Fibroblast of lung (primary cell): ENCODE measurements at regions not wholly inside any gene's neighbourhood (a gene's known extent, or its start where the extent isn't known, plus 50 kb on each side); places are given as distances from the start of the nearest gene placed in this dataset.
"Not testable (repeated sequence)": the region's sequence is repeated elsewhere in the genome, so short reads cannot be mapped to it uniquely, and the experiment has no call there.

ENCODE experiments used
- DNase-seq, 2 donors: peaks; one replicate each; pipeline versions ENCODE4 v3.0.0 to v3.0.0-alpha.2; 2010; ENCODE audit warnings: low read depth in 2 of 2
- H2AFZ ChIP-seq: 2 replicates; pipeline ENCODE4 v1.5.1; 2012; ENCODE audit warnings: low read length, control low read depth, inconsistent platforms
- H3K27ac ChIP-seq: 2 replicates; pipeline ENCODE4 v1.5.1; 2011; ENCODE audit warnings: low read length, control low read depth; ENCODE audit not compliant: insufficient read depth
- H3K27me3 ChIP-seq: 2 replicates; pipeline ENCODE4 v1.5.1; 2011; ENCODE audit warnings: mild to moderate bottlenecking, low read length; ENCODE audit not compliant: control insufficient read depth, insufficient read depth
- H3K36me3 ChIP-seq: 2 replicates; pipeline ENCODE4 v1.5.1; 2011; ENCODE audit warnings: low read length; ENCODE audit not compliant: control insufficient read depth, insufficient read depth
- H3K4me1 ChIP-seq: 2 replicates; pipeline ENCODE4 v1.5.1; 2011; ENCODE audit warnings: low read length; ENCODE audit not compliant: control insufficient read depth, insufficient read depth; ENCODE audit errors: extremely low read depth
- H3K4me2 ChIP-seq: 2 replicates; pipeline ENCODE4 v1.5.1; 2011; ENCODE audit warnings: low read length, control low read depth; ENCODE audit not compliant: insufficient read depth; ENCODE audit errors: extremely low read depth
- H3K4me3 ChIP-seq, 4 experiments: fragments of 200-600 bp in 1 of 4; sonication (generic) in 1 of 4; replicated peaks in 1 of 4; 2 replicates each; pipeline ENCODE4 v1.5.1; 2011 to 2016; ENCODE audit warnings: low read length in 4 of 4, low read depth in 3 of 4, mild to moderate bottlenecking in 3 of 4, control low read depth in 2 of 4, inconsistent platforms in 1 of 4, mixed read lengths in 1 of 4; ENCODE audit not compliant: insufficient read depth in 1 of 4; ENCODE audit errors: control extremely low read depth in 1 of 4
- H3K79me2 ChIP-seq: 2 replicates; pipeline ENCODE4 v1.5.1; 2012; ENCODE audit warnings: mild to moderate bottlenecking, low read length, inconsistent platforms; ENCODE audit not compliant: control insufficient read depth, insufficient read depth
- H3K9ac ChIP-seq: 2 replicates; pipeline ENCODE4 v1.5.1; 2011; ENCODE audit warnings: mild to moderate bottlenecking, low read length, control low read depth; ENCODE audit not compliant: insufficient read depth
- H3K9me3 ChIP-seq: 2 replicates; pipeline ENCODE4 v1.5.1; 2012; ENCODE audit warnings: low read depth, low read length; ENCODE audit not compliant: control insufficient read depth, insufficient read depth
- H4K20me1 ChIP-seq: 2 replicates; pipeline ENCODE4 v1.5.1; 2011; ENCODE audit warnings: low read length; ENCODE audit not compliant: control insufficient read depth, insufficient read depth; ENCODE audit errors: extremely low read depth
- CTCF ChIP-seq, 2 donors: IDR thresholded peaks in 1 of 2; conservative IDR thresholded peaks in 1 of 2; 1 replicate in 1 of 2; 2 replicates in 1 of 2; pipeline ENCODE4 v1.5.1; 2011 to 2012; ENCODE audit warnings: low read length in 2 of 2, control low read depth in 1 of 2, inconsistent platforms in 1 of 2, low read depth in 1 of 2, mild to moderate bottlenecking in 1 of 2
- EZH2 ChIP-seq: IDR thresholded peaks from 2 replicates; pipeline ENCODE4 v1.5.1; 2012; ENCODE audit warnings: low read length, control low read depth, mild to moderate bottlenecking; ENCODE audit errors: missing control alignments

GRCh38 chr1:22332795-22333499 lies 118.7 kb upstream of the ZBTB40 start:
- TF ChIP-seq EZH2, result no peak
- no peak for TF ChIP-seq CTCF (conservative IDR thresholded peaks at IDR 0.05 in 1 of 2, IDR thresholded peaks at IDR 0.05 in 1 of 2; ENCODE audit: low read depth in 1 of 2, low read length in 2 of 2)
- no peaks in the 10 kb centered on the region for H3K9me3 ChIP-seq
- H2AFZ ChIP-seq, result no peak overlapping the region
- no peak overlapping the region for H3K4me3 ChIP-seq
- no peaks in the 10 kb centered on the region for H3K36me3 ChIP-seq
- no peaks in the 10 kb centered on the region for H4K20me1 ChIP-seq
- no peak overlapping the region for H3K4me2 ChIP-seq
- no peaks in the 10 kb centered on the region for H3K79me2 ChIP-seq
- H3K27me3 ChIP-seq, result peaks cover 16% of the 10 kb centered on the region
- H3K27ac ChIP-seq, result no peak overlapping the region
- H3K9ac ChIP-seq, result no peak overlapping the region
- no peaks in the 10 kb centered on the region for H3K4me1 ChIP-seq
- no peak for DNase-seq

- Histone ChIP-seq H2AFZ (no peak overlapping the region), H3K9ac (no peak overlapping the region), H3K79me2 (no peaks in the 10 kb centered on the region), H3K27me3 (peaks cover 16% of the 10 kb centered on the region), H3K4me1 (no peaks in the 10 kb centered on the region), H3K4me2 (no peak overlapping the region), H3K9me3 (no peaks in the 10 kb centered on the region), H3K27ac (no peak overlapping the region), H3K36me3 (no peaks in the 10 kb centered on the region), H4K20me1 (no peaks in the 10 kb centered on the region), H3K4me3 (no peak overlapping the region)
- DNase-seq, result no peak
- TF ChIP-seq EZH2, result no peak
- no peak for TF ChIP-seq CTCF (conservative IDR thresholded peaks at IDR 0.05 in 1 of 2, IDR thresholded peaks at IDR 0.05 in 1 of 2; ENCODE audit: low read depth in 1 of 2, low read length in 2 of 2)
These were observed 118.0 kb upstream of the ZBTB40 start for GRCh38 chr1:22333516-22334121.

GRCh38 chr1:22334860-22335550 lies 116.6 kb upstream of the ZBTB40 start:
- Histone ChIP-seq H2AFZ (no peak overlapping the region), H3K9ac (no peak overlapping the region), H3K4me1 (no peaks in the 10 kb centered on the region), H3K4me3 (no peak overlapping the region), H3K27me3 (peaks cover 16% of the 10 kb centered on the region), H3K27ac (no peak overlapping the region), H3K9me3 (no peaks in the 10 kb centered on the region), H3K4me2 (no peak overlapping the region), H4K20me1 (no peaks in the 10 kb centered on the region), H3K36me3 (no peaks in the 10 kb centered on the region), H3K79me2 (no peaks in the 10 kb centered on the region)
- DNase-seq, result no peak
- no peak for TF ChIP-seq CTCF (conservative IDR thresholded peaks at IDR 0.05 in 1 of 2, IDR thresholded peaks at IDR 0.05 in 1 of 2; ENCODE audit: low read depth in 1 of 2, low read length in 2 of 2)

GRCh38 chr1:22336274-22336673 lies 115.4 kb upstream of the ZBTB40 start:
- H3K27me3 ChIP-seq, result peaks cover 19% of the 10 kb centered on the region
- not testable (repeated sequence) for H3K4me2 ChIP-seq, H3K4me1 ChIP-seq, H3K27ac ChIP-seq, H3K79me2 ChIP-seq, H3K9me3 ChIP-seq, H4K20me1 ChIP-seq, H3K9ac ChIP-seq, H3K36me3 ChIP-seq, DNase-seq, H2AFZ ChIP-seq, H3K4me3 ChIP-seq
